Hepatocyte (in vitro differentiated cells): ENCODE measurements at regions not wholly inside any gene's neighbourhood (a gene's known extent, or its start where the extent isn't known, plus 50 kb on each side); places are given as distances from the start of the nearest gene placed in this dataset.

Experiments used
- CTCF ChIP-seq: fragments of 200-600 bp; sonication (generic); IDR thresholded peaks from 2 replicates; pipeline ENCODE4 v1.5.1; 2016; ENCODE audit warnings: antibody characterized with exemption, mild to moderate bottlenecking; ENCODE audit not compliant: poor library complexity
- EZH2 ChIP-seq: fragments of 200-600 bp; sonication (generic); IDR thresholded peaks from 2 replicates; pipeline ENCODE4 v1.6.1; 2016; ENCODE audit warnings: antibody characterized with exemption, mild to moderate bottlenecking, borderline replicate concordance

GRCh38 chr2:173631127-173631460 is 276.4 kb downstream of the CDCA7 start:
- TF ChIP-seq CTCF (no peak), EZH2 (no peak)
